NCI-H2196 treated with DMSO at 0.1 percent for 48 hours (cell line): ENCODE measurements at regions not wholly inside any gene's neighbourhood (a gene's known extent, or its start where the extent isn't known, plus 50 kb on each side); places are given as distances from the start of the nearest gene placed in this dataset.

ENCODE experiments used
- DNase-seq: peaks from one replicate; lab custom pipeline; 2025; ENCODE audit not compliant: unreplicated experiment; lab: John Stamatoyannopoulos, UW

DNA sequence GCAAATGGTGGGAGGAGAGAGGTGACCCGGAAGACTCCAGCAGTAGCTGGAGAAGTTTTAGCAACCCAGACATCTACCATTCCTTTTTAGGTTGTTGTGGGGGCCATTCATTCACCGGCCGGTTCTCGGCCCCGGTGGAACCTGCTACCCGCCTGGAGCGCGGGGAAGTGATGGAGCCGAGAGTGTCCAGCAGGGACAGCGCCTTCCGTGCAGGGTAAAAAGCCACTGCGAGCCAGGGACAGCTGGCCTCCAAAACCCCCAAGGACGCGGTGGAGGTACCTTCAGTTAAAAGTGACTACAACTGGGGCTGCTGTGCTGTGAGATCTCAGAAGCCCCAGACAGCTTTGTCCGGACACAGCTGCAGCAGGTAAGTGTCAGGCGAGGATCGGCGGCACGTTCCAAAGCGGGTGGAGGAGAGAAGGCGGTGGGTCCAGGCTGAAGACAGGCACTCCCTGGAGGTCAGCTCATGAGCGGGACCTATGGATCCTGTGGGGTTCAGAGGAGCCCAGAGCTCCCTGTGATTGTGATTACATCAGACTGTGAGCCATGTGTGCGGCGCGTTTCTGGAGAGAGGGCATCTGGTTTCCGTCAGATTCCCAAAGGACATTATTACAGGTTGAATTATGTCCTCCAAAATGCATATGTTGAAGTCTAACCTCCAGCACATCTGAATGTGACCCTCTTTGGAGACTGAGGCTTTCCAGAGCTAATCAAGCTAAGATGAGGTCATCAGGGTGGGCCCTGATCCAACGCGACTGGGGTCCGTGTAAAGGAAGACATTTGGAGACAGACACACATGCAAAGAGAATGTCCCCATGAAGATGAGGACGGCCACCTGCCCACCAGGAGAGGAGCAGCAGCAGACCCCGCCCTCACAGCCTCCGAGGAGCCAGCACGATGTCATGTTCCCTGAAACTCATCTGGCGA, 276.3 kb downstream of the EIPR1 start:
- DNase-seq = no peak

DNA sequence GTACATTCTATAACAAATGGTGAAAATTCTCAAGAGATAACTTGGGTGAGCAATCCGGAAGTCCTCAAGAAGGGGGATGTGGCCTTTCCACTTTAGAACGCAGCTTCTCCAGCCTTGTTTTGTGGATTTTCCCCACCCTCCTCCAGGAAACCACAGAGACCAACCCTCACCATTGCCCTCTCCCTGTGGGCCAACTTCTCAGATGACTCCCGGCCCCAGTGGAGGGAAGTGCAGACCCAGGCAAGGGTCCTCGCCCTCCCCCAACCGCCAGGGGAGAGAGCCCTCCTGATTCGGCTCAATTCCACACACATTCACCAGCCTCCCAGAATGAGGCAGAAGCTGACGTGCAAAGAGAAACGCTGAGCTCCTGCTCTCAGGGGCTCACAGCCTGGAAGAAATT, 277.2 kb downstream of the EIPR1 start:
- DNase-seq = no peak

DNA sequence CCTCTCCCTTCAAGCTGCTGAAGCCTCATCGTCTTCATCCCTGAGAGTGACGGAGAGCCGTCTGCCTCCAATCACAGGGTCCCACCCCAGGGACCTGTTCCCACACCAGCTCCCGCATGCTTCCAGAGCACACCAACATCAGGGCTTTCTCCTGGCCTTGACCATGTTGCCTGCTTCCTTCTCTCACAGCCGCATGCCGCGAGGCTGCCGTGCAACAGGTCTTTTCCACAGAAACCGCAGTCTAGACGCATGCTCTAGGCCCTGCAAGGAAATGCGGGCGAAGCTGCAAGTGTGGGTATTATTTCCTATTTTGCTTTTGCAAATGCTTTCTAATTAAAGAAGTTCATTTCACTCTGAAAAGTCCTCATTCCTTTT, 277.8 kb downstream of the EIPR1 start:
- DNase-seq = no peak

DNA sequence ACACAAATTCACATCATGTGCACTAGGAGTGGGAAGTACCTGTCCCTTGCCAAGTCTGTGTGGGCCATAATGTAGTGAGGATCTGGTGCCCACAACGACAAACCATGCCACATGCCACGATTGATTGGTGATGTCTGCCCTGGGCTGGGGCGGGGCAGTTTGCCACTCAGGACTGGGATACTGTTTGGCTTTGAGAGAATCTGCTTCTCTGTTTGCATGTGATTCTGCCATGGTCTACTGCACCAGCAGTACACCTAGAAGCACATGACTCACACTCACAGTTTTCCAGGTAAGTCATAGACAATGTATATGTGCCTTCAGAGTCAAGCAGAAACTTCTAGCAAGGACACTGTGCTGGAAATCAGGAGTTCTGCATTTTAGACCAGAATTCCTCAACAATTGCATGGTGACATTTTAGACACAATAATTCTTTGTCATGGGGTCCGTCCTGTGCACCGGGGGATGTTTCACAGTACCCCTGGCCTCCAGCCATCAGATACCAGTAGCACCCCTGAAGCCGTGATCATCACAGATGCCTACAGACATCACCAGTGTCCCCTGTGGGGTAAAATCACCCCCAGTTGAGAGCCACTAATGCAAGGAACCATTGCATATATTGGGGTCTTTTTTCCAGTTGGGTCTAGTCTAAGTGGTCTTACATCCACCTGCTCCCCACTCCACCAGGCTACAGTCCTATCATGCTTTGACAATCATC, 278.3 kb downstream of the EIPR1 start:
- no peak for DNase-seq

GRCh38 chr2:3098231-3098630, 279.4 kb downstream of the EIPR1 start:
- DNase-seq = no peak

- no peak for DNase-seq
Observed at GRCh38 chr2:3097804-3098203, 279.8 kb downstream of the EIPR1 start.

- no peak for DNase-seq
Observed at GRCh38 chr2:3094999-3095958, 282.3 kb downstream of the EIPR1 start.

- no peak for DNase-seq
Observed at GRCh38 chr2:3094318-3094717, 283.3 kb downstream of the EIPR1 start.

DNA sequence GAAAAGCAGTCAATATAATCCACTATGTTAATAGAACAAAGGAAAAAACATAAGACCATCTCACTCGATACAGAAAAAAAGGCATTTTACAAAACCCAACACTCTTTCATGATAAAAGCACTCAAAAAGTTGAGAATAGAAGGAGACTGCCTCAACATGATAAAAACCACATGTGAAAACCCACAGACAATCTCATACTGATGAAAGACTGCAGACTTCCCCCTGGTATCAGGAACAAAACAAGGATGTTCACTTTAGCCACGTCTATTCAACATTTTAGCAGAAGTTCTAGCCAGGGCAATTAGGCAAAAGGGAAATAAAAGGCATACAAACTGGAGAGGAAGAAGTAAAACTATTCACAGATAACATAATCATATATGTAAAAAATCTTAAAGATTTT, 285.9 kb downstream of the EIPR1 start:
- DNase-seq = no peak

GRCh38 chr2:3082705-3083104, 294.9 kb downstream of the EIPR1 start:
- DNase-seq = no peak

GRCh38 chr2:3079959-3080948, 297.4 kb downstream of the EIPR1 start:
- DNase-seq = no peak

GRCh38 chr2:3079466-3079865, 298.2 kb downstream of the EIPR1 start:
- no peak for DNase-seq

DNA sequence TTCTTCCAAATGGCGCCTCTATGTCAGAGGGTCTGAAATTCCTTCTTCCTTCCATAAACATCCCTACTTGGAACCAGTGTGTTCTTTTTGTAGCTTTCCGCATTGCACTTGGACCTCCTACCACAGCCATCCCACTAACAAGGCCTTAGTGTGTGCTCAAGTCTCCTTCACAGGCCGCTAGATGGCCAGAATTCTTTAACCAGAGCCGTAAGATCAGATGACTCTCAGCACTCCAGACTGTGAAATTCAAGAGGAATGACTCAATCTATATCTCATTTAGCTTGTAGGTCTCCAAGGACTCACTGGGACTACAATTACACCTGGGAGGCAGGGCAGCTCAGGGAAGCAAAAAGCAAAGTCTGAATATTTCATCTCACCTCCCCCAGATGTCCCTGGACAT, 298.9 kb downstream of the EIPR1 start:
- no peak for DNase-seq

DNA sequence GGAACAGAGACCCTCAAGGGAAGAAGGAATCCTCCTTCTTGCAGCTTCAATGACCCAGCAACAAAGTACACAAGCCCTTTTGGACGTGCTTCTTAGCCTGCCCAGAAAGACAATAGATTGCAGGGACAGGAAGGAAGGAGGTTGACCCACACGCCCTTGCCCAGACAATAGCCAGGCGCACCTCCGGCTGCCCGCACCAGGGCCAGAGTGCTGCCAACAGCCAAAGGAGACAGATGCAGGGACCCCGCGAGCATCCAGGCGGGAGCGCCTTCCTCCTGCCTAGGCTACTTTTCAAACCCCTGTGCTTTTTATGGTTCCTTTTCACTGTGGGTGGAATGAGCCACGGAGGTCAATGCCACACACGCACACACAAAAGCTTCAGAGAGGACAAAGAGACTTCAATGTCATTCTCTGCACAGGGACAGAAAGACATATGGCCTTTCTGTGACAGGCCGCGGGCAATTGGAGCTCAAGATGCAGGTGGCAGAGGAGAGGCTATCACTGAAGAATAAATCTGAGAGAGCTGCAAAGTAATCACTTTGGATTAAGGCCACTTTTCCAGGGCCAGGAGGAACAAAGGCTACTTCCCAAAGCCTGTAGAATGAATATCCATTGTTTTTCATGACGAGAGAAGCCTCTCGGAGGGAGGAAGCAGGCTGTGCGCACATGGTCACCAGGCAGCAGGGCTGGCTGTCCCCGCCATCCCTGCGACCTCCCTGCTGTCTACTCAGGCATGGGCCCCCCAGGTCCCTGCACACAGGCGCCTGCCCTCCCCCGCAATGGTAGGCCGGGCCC, 300.6 kb downstream of the EIPR1 start:
- DNase-seq = no peak

GRCh38 chr2:3075991-3076340, 301.7 kb downstream of the EIPR1 start:
- no peak for DNase-seq

GRCh38 chr2:3075316-3075990, 302.2 kb downstream of the EIPR1 start:
- DNase-seq = no peak

DNA sequence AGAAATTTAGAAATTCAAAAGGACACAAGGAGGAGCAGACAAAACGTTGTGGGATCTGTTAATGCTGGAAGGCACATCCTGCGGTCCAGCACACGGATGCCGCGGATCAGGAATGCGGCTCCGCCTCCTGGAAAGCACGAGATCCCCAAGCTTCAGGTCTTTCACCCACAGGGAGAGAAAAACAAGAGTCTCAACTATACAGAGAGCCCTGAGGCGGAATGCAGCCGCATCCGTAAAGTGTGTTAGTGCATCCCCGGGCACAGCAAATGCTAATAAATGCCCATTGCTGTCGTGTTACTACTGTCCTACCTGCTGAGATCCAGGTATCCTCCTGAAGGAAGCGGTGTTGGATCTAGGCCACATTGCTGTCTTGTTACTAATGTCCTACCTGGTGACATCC, 303.9 kb downstream of the EIPR1 start:
- DNase-seq = no peak

GRCh38 chr2:3073041-3073595, 304.5 kb downstream of the EIPR1 start:
- no peak for DNase-seq
